Panc1 (cell line): ENCODE measurements at regions not wholly inside any gene's neighbourhood (a gene's known extent, or its start where the extent isn't known, plus 50 kb on each side); places are given as distances from the start of the nearest gene placed in this dataset.

ENCODE experiments used
- POLR2AphosphoS5 ChIP-seq: IDR thresholded peaks from 2 replicates; pipeline ENCODE4 v1.6.1; 2012; ENCODE audit warnings: mild to moderate bottlenecking, low read depth, low read length, moderate library complexity
- TF ChIP-seq, protein P1 (sequence below): fragments of 450-650 bp; IDR thresholded peaks from 2 replicates; pipeline ENCODE4 v1.5.1; 2017; ENCODE audit warnings: mild to moderate bottlenecking

DNA sequence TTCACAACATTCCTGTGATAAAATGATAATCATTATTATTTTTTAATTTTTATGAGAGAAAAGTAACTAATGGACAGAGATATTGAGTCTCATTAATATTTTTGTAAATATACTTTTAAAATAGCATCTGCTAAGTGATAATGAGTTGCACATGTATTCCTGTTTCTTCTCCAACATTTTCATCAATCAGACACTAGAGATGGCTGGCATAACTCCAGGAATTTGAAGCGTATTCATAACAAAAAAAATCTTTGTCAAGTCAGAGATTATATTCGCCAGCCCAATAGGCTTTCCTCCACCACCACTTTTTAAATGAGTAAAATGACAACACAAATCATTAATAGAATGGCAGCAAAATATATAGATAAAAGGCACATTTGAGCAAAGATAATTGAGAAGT, 524.0 kb upstream of the KCND2 start:
- TF ChIP-seq, protein P1, sequence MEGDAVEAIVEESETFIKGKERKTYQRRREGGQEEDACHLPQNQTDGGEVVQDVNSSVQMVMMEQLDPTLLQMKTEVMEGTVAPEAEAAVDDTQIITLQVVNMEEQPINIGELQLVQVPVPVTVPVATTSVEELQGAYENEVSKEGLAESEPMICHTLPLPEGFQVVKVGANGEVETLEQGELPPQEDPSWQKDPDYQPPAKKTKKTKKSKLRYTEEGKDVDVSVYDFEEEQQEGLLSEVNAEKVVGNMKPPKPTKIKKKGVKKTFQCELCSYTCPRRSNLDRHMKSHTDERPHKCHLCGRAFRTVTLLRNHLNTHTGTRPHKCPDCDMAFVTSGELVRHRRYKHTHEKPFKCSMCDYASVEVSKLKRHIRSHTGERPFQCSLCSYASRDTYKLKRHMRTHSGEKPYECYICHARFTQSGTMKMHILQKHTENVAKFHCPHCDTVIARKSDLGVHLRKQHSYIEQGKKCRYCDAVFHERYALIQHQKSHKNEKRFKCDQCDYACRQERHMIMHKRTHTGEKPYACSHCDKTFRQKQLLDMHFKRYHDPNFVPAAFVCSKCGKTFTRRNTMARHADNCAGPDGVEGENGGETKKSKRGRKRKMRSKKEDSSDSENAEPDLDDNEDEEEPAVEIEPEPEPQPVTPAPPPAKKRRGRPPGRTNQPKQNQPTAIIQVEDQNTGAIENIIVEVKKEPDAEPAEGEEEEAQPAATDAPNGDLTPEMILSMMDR = no peak
- no peak for TF ChIP-seq POLR2AphosphoS5
